H9 (cell line): ENCODE measurements at regions not wholly inside any gene's neighbourhood (a gene's known extent, or its start where the extent isn't known, plus 50 kb on each side); places are given as distances from the start of the nearest gene placed in this dataset.

Source experiments
- DNase-seq: peaks from one replicate; pipeline ENCODE4 v3.0.0-alpha.2; 2017
- H2AFZ ChIP-seq: one replicate; pipeline ENCODE4 v1.6.1; 2013; ENCODE audit warnings: mild to moderate bottlenecking, low read length, control low read depth, moderate library complexity
- H2AK5ac ChIP-seq: 2 replicates; pipeline ENCODE4 v1.6.1; 2013; ENCODE audit warnings: low read length, control low read depth, mixed read lengths; ENCODE audit not compliant: insufficient read length
- H2BK120ac ChIP-seq: one replicate; pipeline ENCODE4 v1.6.1; 2013; ENCODE audit warnings: low read depth, mild to moderate bottlenecking, low read length, control low read depth, inconsistent platforms; ENCODE audit not compliant: poor library complexity, severe bottlenecking
- H2BK12ac ChIP-seq: 2 replicates; pipeline ENCODE4 v1.6.1; 2013; ENCODE audit warnings: low read length, control low read depth, mixed read lengths, low read depth; ENCODE audit not compliant: insufficient read length
- H2BK15ac ChIP-seq: 2 replicates; pipeline ENCODE4 v1.6.1; 2013; ENCODE audit warnings: low read depth, low read length, control low read depth
- H2BK20ac ChIP-seq: one replicate; pipeline ENCODE4 v1.6.1; 2013; ENCODE audit warnings: low read depth, mild to moderate bottlenecking, low read length, control low read depth, inconsistent platforms; ENCODE audit not compliant: poor library complexity, severe bottlenecking
- H2BK5ac ChIP-seq: 2 replicates; pipeline ENCODE4 v1.6.1; 2013; ENCODE audit warnings: low read length, control low read depth, mixed read lengths; ENCODE audit not compliant: insufficient read length
- H3K14ac ChIP-seq: 2 replicates; pipeline ENCODE4 v1.6.1; 2013; ENCODE audit warnings: low read length, control low read depth; ENCODE audit not compliant: insufficient read depth
- H3K18ac ChIP-seq: 2 replicates; pipeline ENCODE4 v1.6.1; 2013; ENCODE audit warnings: low read depth, mild to moderate bottlenecking, mixed read lengths, low read length, control low read depth; ENCODE audit not compliant: insufficient read length
- H3K23ac ChIP-seq: 2 replicates; pipeline ENCODE4 v1.6.1; 2013; ENCODE audit warnings: low read length, control low read depth, mixed read lengths, low read depth; ENCODE audit not compliant: insufficient read length
- H3K23me2 ChIP-seq: 2 replicates; pipeline ENCODE4 v1.6.1; 2013; ENCODE audit warnings: low read depth, mild to moderate bottlenecking, mixed read lengths, low read length, control low read depth; ENCODE audit not compliant: insufficient read length, poor library complexity, severe bottlenecking
- H3K27ac ChIP-seq: 2 replicates; pipeline ENCODE4 v1.5.1; 2013; ENCODE audit warnings: low read length, control low read depth, mixed read lengths, low read depth; ENCODE audit not compliant: insufficient read length
- H3K27me3 ChIP-seq: 2 replicates; pipeline ENCODE4 v1.6.1; 2013; ENCODE audit warnings: low read length, control low read depth, inconsistent platforms; ENCODE audit not compliant: insufficient read depth
- H3K4ac ChIP-seq: 2 replicates; pipeline ENCODE4 v1.6.1; 2013; ENCODE audit warnings: low read depth, mild to moderate bottlenecking, control low read depth, inconsistent platforms, low read length, moderate library complexity
- H3K4me1 ChIP-seq: 2 replicates; pipeline ENCODE4 v1.6.1; 2013; ENCODE audit warnings: low read length, control low read depth, inconsistent platforms; ENCODE audit not compliant: insufficient read depth
- H3K4me2 ChIP-seq: 2 replicates; pipeline ENCODE4 v1.6.1; 2013; ENCODE audit warnings: low read length, control low read depth, mixed read lengths; ENCODE audit not compliant: insufficient read length, insufficient read depth
- H3K56ac ChIP-seq: 2 replicates; pipeline ENCODE4 v1.6.1; 2013; ENCODE audit warnings: low read depth, mild to moderate bottlenecking, mixed read lengths, low read length, control low read depth; ENCODE audit not compliant: insufficient read length
- H3K79me1 ChIP-seq: 2 replicates; pipeline ENCODE4 v1.6.1; 2013; ENCODE audit warnings: low read depth, mild to moderate bottlenecking, moderate library complexity, low read length, control low read depth, inconsistent platforms; ENCODE audit not compliant: insufficient read depth, poor library complexity, severe bottlenecking
- H3K79me2 ChIP-seq: 2 replicates; pipeline ENCODE4 v1.6.1; 2013; ENCODE audit warnings: low read length, control low read depth, inconsistent platforms; ENCODE audit not compliant: insufficient read depth
- H3K9ac ChIP-seq: 2 replicates; pipeline ENCODE4 v1.6.1; 2013; ENCODE audit warnings: low read length, control low read depth, mixed read lengths; ENCODE audit not compliant: insufficient read length; ENCODE audit errors: extremely low read depth
- H3K9me3 ChIP-seq: one replicate; pipeline ENCODE4 v1.6.1; 2013; ENCODE audit warnings: low read depth, low read length, inconsistent platforms; ENCODE audit not compliant: control insufficient read depth
- H3T11ph ChIP-seq: one replicate; pipeline ENCODE4 v1.6.1; 2013; ENCODE audit warnings: mild to moderate bottlenecking, low read length, control low read depth, inconsistent platforms
- H4K20me1 ChIP-seq: one replicate; pipeline ENCODE4 v1.6.1; 2013; ENCODE audit not compliant: control insufficient read depth, insufficient read length, insufficient read depth
- H4K5ac ChIP-seq: 2 replicates; pipeline ENCODE4 v1.6.1; 2013; ENCODE audit warnings: low read depth, mild to moderate bottlenecking, mixed read lengths, low read length, control low read depth; ENCODE audit not compliant: insufficient read length
- H4K8ac ChIP-seq: replicated peaks from 2 replicates; pipeline ENCODE4 v1.6.1; 2013; ENCODE audit warnings: low read length, control low read depth, mixed read lengths, low read depth; ENCODE audit not compliant: insufficient read length
- H4K91ac ChIP-seq: 2 replicates; pipeline ENCODE4 v1.6.1; 2013; ENCODE audit warnings: low read depth, mild to moderate bottlenecking, moderate library complexity, mixed read lengths, low read length, control low read depth; ENCODE audit not compliant: insufficient read length
- H3K27ac Mint-ChIP-seq, 3 experiments: 2 replicates in 2 of 3; 3 replicates in 1 of 3; pipeline ENCODE4 v1.8.0; 2020 to 2021; ENCODE audit warnings: mixed read lengths in 3 of 3, mild to moderate bottlenecking in 1 of 3, moderate library complexity in 1 of 3
- H3K27me3 Mint-ChIP-seq: 2 replicates; pipeline ENCODE4 v1.8.0; 2021; ENCODE audit warnings: low read depth, mild to moderate bottlenecking, moderate library complexity, mixed read lengths
- H3K36me3 Mint-ChIP-seq, 3 experiments: 2 replicates in 2 of 3; 3 replicates in 1 of 3; pipeline ENCODE4 v1.8.0; 2020 to 2021; ENCODE audit warnings: low read depth in 3 of 3, mixed read lengths in 3 of 3; ENCODE audit not compliant: insufficient read depth in 1 of 3
- H3K4me1 Mint-ChIP-seq, 2 experiments: 2 replicates each; pipeline ENCODE4 v1.8.0; 2020; ENCODE audit warnings: mixed read lengths in 2 of 2
- H3K4me3 Mint-ChIP-seq, 2 experiments: 2 replicates in 1 of 2; 3 replicates in 1 of 2; pipeline ENCODE4 v1.8.0; 2020 to 2021; ENCODE audit warnings: mild to moderate bottlenecking in 2 of 2, mixed read lengths in 2 of 2, moderate library complexity in 1 of 2
- H3K9me3 Mint-ChIP-seq, 2 experiments: 2 replicates in 1 of 2; 3 replicates in 1 of 2; pipeline ENCODE4 v1.8.0; 2020; ENCODE audit warnings: mild to moderate bottlenecking in 2 of 2, mixed read lengths in 2 of 2, moderate library complexity in 1 of 2
- WGBS: extraction: QIAGEN DNeasy Blood & Tissue Kit; methylation state at CpG from one replicate; pipeline ENCODE4 v1.1.7; 2013; ENCODE audit warnings: missing lambda C conversion rate, low lambda C conversion rate, mixed read lengths; ENCODE audit not compliant: insufficient read length; ENCODE audit errors: extremely low coverage; 5-methylcytosine and 5-hydroxymethylcytosine counted together
- TF ChIP-seq, protein P1 (sequence below): fragments of 200-600 bp; sonication (generic); conservative IDR thresholded peaks from 3 replicates; pipeline ENCODE4 v1.8.0; 2021; ENCODE audit warnings: antibody characterized with exemption, mild to moderate bottlenecking

DNA sequence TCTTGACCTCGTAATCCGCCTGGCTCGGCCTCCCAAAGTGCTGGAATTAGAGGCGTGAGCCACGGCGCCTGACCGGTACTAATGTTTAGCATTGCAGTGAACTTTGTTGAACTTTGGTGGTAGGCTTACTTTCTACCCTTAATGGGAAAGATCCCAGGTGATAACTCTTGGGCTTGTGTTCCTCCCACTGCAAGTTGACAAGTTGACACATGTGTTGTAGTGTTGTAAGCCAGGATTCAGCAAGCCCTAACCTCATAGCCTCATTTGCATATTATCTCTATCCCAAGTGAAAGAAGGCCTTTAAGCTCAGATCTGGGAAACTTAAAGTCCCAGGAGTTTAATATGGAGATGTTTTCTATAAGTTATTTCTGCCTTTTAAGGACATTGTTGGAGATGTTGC, 80.0 kb upstream of the CLCN4 start:
- peaks cover 27 to 48% of the 10 kb centered on the region in 2 experiments for H3K9me3 Mint-ChIP-seq

More for the DNA sequence above, 80.0 kb upstream of the CLCN4 start:
- Histone ChIP-seq H3K18ac (no peak overlapping the region), H2BK20ac (no peak overlapping the region), H3K79me2 (no peaks in the 10 kb centered on the region), H3K4me2 (no peak overlapping the region), H2BK120ac (no peak overlapping the region), H3K27me3 (no peaks in the 10 kb centered on the region), H3K56ac (no peak overlapping the region), H3K4ac (no peak overlapping the region), H3K27ac (no peak overlapping the region), H2BK15ac (no peak overlapping the region), H2BK12ac (no peak overlapping the region), H4K20me1 (no peaks in the 10 kb centered on the region), H3K23me2 (no peaks in the 10 kb centered on the region), H3K14ac (no peak overlapping the region), H3K4me1 (peaks cover 8% of the 10 kb centered on the region; the same call in 1 of the 2 replicates), H3K79me1 (no peaks in the 10 kb centered on the region), H2AK5ac (no peak overlapping the region), H3T11ph (no peak overlapping the region), H4K91ac (no peak overlapping the region), H3K23ac (no peak overlapping the region), H4K5ac (no peak overlapping the region), H2BK5ac (no peak overlapping the region), H2AFZ (no peak overlapping the region), H3K9ac (no peak overlapping the region), H4K8ac (no peak overlapping the region), H3K9me3 (no peaks in the 10 kb centered on the region)
- H3K27me3 Mint-ChIP-seq, result no peaks in the 10 kb centered on the region
- H3K27ac Mint-ChIP-seq, result no peak overlapping the region
- no peak overlapping the region for H3K4me3 Mint-ChIP-seq
- WGBS, result no CpG with 5 or more reads among the region's 7 CpGs
- H3K4me1 Mint-ChIP-seq, result peaks cover 18 to 21% of the 10 kb centered on the region in 2 experiments
- peaks cover 13 to 37% (median 19%) of the 10 kb centered on the region in 3 experiments for H3K36me3 Mint-ChIP-seq
- DNase-seq, result no peak
- TF ChIP-seq, protein P1, sequence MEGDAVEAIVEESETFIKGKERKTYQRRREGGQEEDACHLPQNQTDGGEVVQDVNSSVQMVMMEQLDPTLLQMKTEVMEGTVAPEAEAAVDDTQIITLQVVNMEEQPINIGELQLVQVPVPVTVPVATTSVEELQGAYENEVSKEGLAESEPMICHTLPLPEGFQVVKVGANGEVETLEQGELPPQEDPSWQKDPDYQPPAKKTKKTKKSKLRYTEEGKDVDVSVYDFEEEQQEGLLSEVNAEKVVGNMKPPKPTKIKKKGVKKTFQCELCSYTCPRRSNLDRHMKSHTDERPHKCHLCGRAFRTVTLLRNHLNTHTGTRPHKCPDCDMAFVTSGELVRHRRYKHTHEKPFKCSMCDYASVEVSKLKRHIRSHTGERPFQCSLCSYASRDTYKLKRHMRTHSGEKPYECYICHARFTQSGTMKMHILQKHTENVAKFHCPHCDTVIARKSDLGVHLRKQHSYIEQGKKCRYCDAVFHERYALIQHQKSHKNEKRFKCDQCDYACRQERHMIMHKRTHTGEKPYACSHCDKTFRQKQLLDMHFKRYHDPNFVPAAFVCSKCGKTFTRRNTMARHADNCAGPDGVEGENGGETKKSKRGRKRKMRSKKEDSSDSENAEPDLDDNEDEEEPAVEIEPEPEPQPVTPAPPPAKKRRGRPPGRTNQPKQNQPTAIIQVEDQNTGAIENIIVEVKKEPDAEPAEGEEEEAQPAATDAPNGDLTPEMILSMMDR, result no peak
